ENCODE measurements at regions not wholly inside any gene's neighbourhood (a gene's known extent, or its start where the extent isn't known, plus 50 kb on each side); places are given as distances from the start of the nearest gene placed in this dataset.

- H3K4me3 ChIP-seq (replicated peaks; ENCODE audit: low read depth, low read length): no peak overlapping the region
- no peak for TF ChIP-seq CTCF (IDR thresholded peaks at IDR 0.05; ENCODE audit: low read depth, low read length, missing control alignments)
- no peak for DNase-seq (ENCODE audit: extremely low read depth, low read depth)
Observed at GRCh38 chr2:103754530-103754929, 992.7 kb downstream of the TMEM182 start.

GRCh38 chr2:103773884-103774283 is 1012.1 kb downstream of the TMEM182 start:
- no peak for DNase-seq (ENCODE audit: extremely low read depth, low read depth)
- H3K4me3 ChIP-seq (replicated peaks; ENCODE audit: low read depth, low read length): no peak overlapping the region
- no peak for TF ChIP-seq CTCF (IDR thresholded peaks at IDR 0.05; ENCODE audit: low read depth, low read length, missing control alignments)

GRCh38 chr2:103780088-103780702 is 1018.4 kb downstream of the TMEM182 start:
- DNase-seq (ENCODE audit: extremely low read depth, low read depth): no peak
- no peak overlapping the region for H3K4me3 ChIP-seq (replicated peaks; ENCODE audit: low read depth, low read length)
- no peak for TF ChIP-seq CTCF (IDR thresholded peaks at IDR 0.05; ENCODE audit: low read depth, low read length, missing control alignments)

DNA sequence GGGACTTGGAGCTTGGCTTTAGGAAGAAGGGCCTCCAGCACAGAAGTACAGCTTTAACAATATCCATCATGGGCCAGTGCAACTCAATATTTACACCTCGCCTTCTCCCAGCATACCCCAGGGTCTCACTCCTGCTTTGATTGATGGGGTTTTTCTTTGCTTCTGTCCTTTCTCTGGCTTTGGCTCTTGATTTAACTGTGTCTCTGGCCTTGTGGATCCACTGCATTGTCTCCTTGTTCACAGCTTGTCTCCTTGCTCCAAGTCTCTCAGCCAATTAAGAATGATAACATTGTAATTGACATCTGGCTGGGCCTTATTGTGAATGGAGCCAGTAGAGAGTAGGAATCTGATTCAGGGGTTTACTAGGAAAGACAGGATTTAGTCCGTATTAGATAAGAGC is 1019.5 kb downstream of the TMEM182 start:
- no peak overlapping the region for H3K4me3 ChIP-seq (replicated peaks; ENCODE audit: low read depth, low read length)
- no peak for TF ChIP-seq CTCF (IDR thresholded peaks at IDR 0.05; ENCODE audit: low read depth, low read length, missing control alignments)
- no peak for DNase-seq (ENCODE audit: extremely low read depth, low read depth)

DNA sequence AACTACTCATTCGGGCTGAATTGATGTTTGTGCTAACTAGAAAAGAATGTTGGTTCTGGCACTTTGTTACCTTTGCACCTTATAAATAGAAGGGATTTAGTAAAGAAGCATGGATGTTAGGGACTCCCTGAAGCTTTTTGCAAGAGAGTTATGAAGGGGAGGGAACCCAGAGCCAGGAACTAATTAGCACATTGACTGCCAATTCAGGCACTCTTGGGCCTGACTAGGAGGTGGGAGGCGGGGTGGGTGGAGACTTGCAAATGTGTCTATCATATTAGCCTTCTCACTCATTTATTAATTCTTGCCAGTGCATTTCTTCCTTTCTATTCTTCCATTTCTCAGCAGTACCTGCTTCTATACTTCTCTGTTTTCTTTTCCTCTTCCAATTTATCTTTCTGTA is 1022.4 kb downstream of the TMEM182 start:
- DNase-seq (ENCODE audit: extremely low read depth, low read depth): no peak
- no peak for TF ChIP-seq CTCF (IDR thresholded peaks at IDR 0.05; ENCODE audit: low read depth, low read length, missing control alignments)
- no peak overlapping the region for H3K4me3 ChIP-seq (replicated peaks; ENCODE audit: low read depth, low read length)

- DNase-seq (ENCODE audit: extremely low read depth, low read depth): no peak
- no peak overlapping the region for H3K4me3 ChIP-seq (replicated peaks; ENCODE audit: low read depth, low read length)
- no peak for TF ChIP-seq CTCF (IDR thresholded peaks at IDR 0.05; ENCODE audit: low read depth, low read length, missing control alignments)
Observed at GRCh38 chr2:103785432-103785831, 1023.6 kb downstream of the TMEM182 start.

DNA sequence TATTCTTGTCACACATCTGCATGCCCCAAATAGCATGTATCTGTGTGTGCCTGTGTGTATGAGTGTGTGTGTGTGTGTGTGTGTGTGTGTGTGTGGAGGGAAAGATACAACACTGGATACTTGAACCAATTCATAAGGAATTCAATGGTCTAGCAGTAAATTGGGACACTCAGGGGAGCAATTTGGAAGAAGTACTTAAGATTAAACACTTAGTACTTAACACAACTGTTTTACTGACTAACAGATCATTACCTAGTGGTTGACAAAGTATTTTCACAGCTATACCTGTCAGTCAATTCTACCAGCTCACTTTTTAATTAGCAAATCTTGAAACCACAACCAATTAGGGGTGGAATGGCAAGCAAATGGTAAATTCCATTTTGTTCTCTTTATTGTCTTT is 1024.1 kb downstream of the TMEM182 start:
- no peak for TF ChIP-seq CTCF (IDR thresholded peaks at IDR 0.05; ENCODE audit: low read depth, low read length, missing control alignments)
- DNase-seq (ENCODE audit: extremely low read depth, low read depth): no peak
- H3K4me3 ChIP-seq (replicated peaks; ENCODE audit: low read depth, low read length): no peak overlapping the region

Measured in HFF-Myc (cell line).